ENCODE measurements at regions not wholly inside any gene's neighbourhood (a gene's known extent, or its start where the extent isn't known, plus 50 kb on each side); places are given as distances from the start of the nearest gene placed in this dataset.

DNA sequence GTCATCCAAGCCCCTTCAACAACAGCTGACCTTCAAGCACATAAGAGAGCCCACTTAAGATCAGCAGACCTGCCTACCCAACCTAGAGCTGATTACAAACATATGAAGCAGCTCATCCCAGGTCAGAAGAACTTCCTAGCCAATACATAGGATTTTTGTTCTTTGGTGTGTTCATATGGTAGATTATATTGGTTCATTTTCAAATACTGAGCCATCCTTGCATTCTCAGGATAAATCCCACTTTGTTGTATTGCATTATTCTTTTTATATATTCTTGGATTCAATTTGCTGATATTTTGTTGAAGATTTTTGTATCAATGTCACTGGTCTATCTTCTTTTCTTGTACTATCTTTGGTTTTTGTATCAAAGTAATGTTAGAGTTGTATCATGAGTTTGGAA, 107.3 kb upstream of the STT3B start:
- TF ChIP-seq, protein P1, sequence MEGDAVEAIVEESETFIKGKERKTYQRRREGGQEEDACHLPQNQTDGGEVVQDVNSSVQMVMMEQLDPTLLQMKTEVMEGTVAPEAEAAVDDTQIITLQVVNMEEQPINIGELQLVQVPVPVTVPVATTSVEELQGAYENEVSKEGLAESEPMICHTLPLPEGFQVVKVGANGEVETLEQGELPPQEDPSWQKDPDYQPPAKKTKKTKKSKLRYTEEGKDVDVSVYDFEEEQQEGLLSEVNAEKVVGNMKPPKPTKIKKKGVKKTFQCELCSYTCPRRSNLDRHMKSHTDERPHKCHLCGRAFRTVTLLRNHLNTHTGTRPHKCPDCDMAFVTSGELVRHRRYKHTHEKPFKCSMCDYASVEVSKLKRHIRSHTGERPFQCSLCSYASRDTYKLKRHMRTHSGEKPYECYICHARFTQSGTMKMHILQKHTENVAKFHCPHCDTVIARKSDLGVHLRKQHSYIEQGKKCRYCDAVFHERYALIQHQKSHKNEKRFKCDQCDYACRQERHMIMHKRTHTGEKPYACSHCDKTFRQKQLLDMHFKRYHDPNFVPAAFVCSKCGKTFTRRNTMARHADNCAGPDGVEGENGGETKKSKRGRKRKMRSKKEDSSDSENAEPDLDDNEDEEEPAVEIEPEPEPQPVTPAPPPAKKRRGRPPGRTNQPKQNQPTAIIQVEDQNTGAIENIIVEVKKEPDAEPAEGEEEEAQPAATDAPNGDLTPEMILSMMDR (IDR thresholded peaks at IDR 0.05), result no peak
- TF ChIP-seq POLR2A (IDR thresholded peaks at IDR 0.05), result no peak
- no peak for TF ChIP-seq POLR2AphosphoS5 (IDR thresholded peaks at IDR 0.05)

Measured in stomach (tissue), 4 donors.